HCT116 (cell line): ENCODE measurements at regions not wholly inside any gene's neighbourhood (a gene's known extent, or its start where the extent isn't known, plus 50 kb on each side); places are given as distances from the start of the nearest gene placed in this dataset.

Experiments used
- ATAC-seq: fragments of 200-7000 bp; cut with Tn5 transposase; 2 replicates; pipeline ENCODE4 v1.9.1; 2020; ENCODE audit warnings: mild to moderate bottlenecking, moderate library complexity
- BruUV-seq: library from RNA; stranded (reverse); fragments of 400-500 nt; replicated peaks from 2 replicates; lab custom pipeline; 2021; lab: Mats Ljungman, UMichigan
- CTCF ChIA-PET: fragments of 300-600 bp; sonication (Branson Sonifier 250); formaldehyde crosslinking; loops from one replicate; lab custom pipeline; 2021; ENCODE audit warnings: antibody characterized with exemption; lab: Charles Lee
- POLR2A ChIA-PET: fragments of 300-600, 350-600 bp; sonication (Branson Sonifier 250); formaldehyde crosslinking; loops from one replicate; lab custom pipeline; 2021; ENCODE audit warnings: antibody characterized with exemption; lab: Charles Lee
- RAD21 ChIA-PET, 2 experiments: fragments of 300-600 bp; sonication (Branson Sonifier 250); formaldehyde crosslinking; loops; one replicate each; lab custom pipeline; 2023; ENCODE audit warnings: low total read pairs in 2 of 2; ENCODE audit not compliant: uncharacterized antibody in 2 of 2, unreplicated experiment in 2 of 2, low non-redundant PET in 1 of 2; lab: Charles Lee
- DNase-seq: peaks from one replicate; pipeline ENCODE4 v3.0.0-alpha.2; 2010; ENCODE audit warnings: low read depth, low spot score
- H2AFZ ChIP-seq: fragments of 200-600 bp; shearing (Covaris generic), sonication (generic); 2 replicates; pipeline ENCODE4 v1.6.1; 2017; ENCODE audit warnings: low read depth, mixed run types, mixed read lengths, antibody characterized with exemption, low read length; ENCODE audit not compliant: poor library complexity, severe bottlenecking
- H3K27ac ChIP-seq: 2 replicates; pipeline ENCODE4 v1.5.1; 2012; ENCODE audit warnings: low read depth, low read length
- H3K27me3 ChIP-seq: fragments of 200-600 bp; sonication (generic); 2 replicates; pipeline ENCODE4 v1.6.1; 2016; ENCODE audit warnings: mixed run types, low read length, mixed read lengths; ENCODE audit not compliant: insufficient read depth
- H3K36me3 ChIP-seq, 2 experiments: fragments of 200-500 bp in 1 of 2; fragments of 200-600 bp in 1 of 2; sonication (Bioruptor generic) in 1 of 2; sonication (generic) in 1 of 2; 2 replicates each; pipeline versions ENCODE4 v1.5.1 to v1.6.1; 2014 to 2016; ENCODE audit warnings: low read length in 2 of 2, inconsistent platforms in 1 of 2, mixed read lengths in 1 of 2, mixed run types in 1 of 2; ENCODE audit not compliant: insufficient read depth in 2 of 2, control insufficient read depth in 1 of 2
- H3K4me1 ChIP-seq, 2 experiments: fragments of 200-600 bp in 1 of 2; sonication (generic) in 1 of 2; 2 replicates each; pipeline versions ENCODE4 v1.5.1 to v1.6.1; 2012 to 2017; ENCODE audit warnings: low read length in 2 of 2, inconsistent platforms in 1 of 2, mild to moderate bottlenecking in 1 of 2, mixed read lengths in 1 of 2, mixed run types in 1 of 2, moderate library complexity in 1 of 2; ENCODE audit not compliant: insufficient read depth in 2 of 2, control insufficient read depth in 1 of 2
- H3K4me2 ChIP-seq: fragments of 200-600 bp; sonication (generic); 2 replicates; pipeline ENCODE4 v1.6.1; 2017; ENCODE audit warnings: mixed run types, low read length, mixed read lengths
- H3K4me3 ChIP-seq, 2 experiments: fragments of 200-600 bp in 1 of 2; sonication (generic) in 1 of 2; replicated peaks in 1 of 2; 2 replicates each; pipeline ENCODE4 v1.5.1; 2011 to 2016; ENCODE audit warnings: low read length in 2 of 2, control low read depth in 1 of 2, low read depth in 1 of 2, mild to moderate bottlenecking in 1 of 2, mixed read lengths in 1 of 2, mixed run types in 1 of 2
- H3K79me2 ChIP-seq: fragments of 200-600 bp; sonication (generic); 2 replicates; pipeline ENCODE4 v1.6.1; 2017; ENCODE audit warnings: mild to moderate bottlenecking, mixed run types, low read length, moderate library complexity, mixed read lengths; ENCODE audit not compliant: insufficient read depth
- H3K9ac ChIP-seq: fragments of 200-600 bp; sonication (generic); 2 replicates; pipeline ENCODE4 v1.6.1; 2016; ENCODE audit warnings: low read length, mixed read lengths
- H3K9me2 ChIP-seq: fragments of 200-600 bp; sonication (generic), shearing (Covaris generic); 2 replicates; pipeline ENCODE4 v1.6.1; 2017; ENCODE audit warnings: mixed run types, mild to moderate bottlenecking, moderate library complexity; ENCODE audit not compliant: insufficient read depth
- H3K9me3 ChIP-seq, 2 experiments: fragments of 200-500 bp in 1 of 2; fragments of 200-600 bp in 1 of 2; sonication (Bioruptor generic) in 1 of 2; sonication (generic) in 1 of 2; 2 replicates each; pipeline ENCODE4 v1.6.1; 2014 to 2017; ENCODE audit warnings: low read length in 2 of 2, mixed read lengths in 2 of 2, inconsistent platforms in 1 of 2, low read depth in 1 of 2, mild to moderate bottlenecking in 1 of 2, mixed run types in 1 of 2, moderate library complexity in 1 of 2; ENCODE audit not compliant: control insufficient read depth in 1 of 2, insufficient read depth in 1 of 2
- H4K20me1 ChIP-seq: fragments of 200-600 bp; sonication (generic), shearing (Covaris generic); 2 replicates; pipeline ENCODE4 v1.6.1; 2017; ENCODE audit warnings: mixed run types, mild to moderate bottlenecking, moderate library complexity; ENCODE audit not compliant: insufficient read depth
- ELF1 ChIP-seq: IDR thresholded peaks from 2 replicates; pipeline ENCODE4 v1.6.1; 2012; ENCODE audit warnings: low read depth, borderline replicate concordance
- POLR2A ChIP-seq: IDR thresholded peaks from 2 replicates; pipeline ENCODE4 v1.7.0; 2011; ENCODE audit warnings: borderline replicate concordance; ENCODE audit not compliant: insufficient read depth, insufficient read length; ENCODE audit errors: extremely low read depth
- POLR2AphosphoS5 ChIP-seq: IDR thresholded peaks from 2 replicates; pipeline ENCODE4 v1.6.1; 2011; ENCODE audit warnings: mild to moderate bottlenecking, low read depth, low read length, moderate library complexity
- SIN3A ChIP-seq: IDR thresholded peaks from 2 replicates; pipeline ENCODE4 v1.6.1; 2012; ENCODE audit warnings: low read depth
- intact Hi-C: fragments of 100-400 bp; cut with micrococcal nuclease; formaldehyde crosslinking; loops from 2 replicates; pipeline ENCODE4 v1.10.0; 2022
- TF ChIP-seq, protein P1 (sequence below): IDR thresholded peaks from 2 replicates; pipeline ENCODE4 v1.6.1; 2012; ENCODE audit warnings: low read depth
- TF ChIP-seq, protein P2 (sequence below): IDR thresholded peaks from 2 replicates; pipeline ENCODE4 v1.6.1; 2012

DNA sequence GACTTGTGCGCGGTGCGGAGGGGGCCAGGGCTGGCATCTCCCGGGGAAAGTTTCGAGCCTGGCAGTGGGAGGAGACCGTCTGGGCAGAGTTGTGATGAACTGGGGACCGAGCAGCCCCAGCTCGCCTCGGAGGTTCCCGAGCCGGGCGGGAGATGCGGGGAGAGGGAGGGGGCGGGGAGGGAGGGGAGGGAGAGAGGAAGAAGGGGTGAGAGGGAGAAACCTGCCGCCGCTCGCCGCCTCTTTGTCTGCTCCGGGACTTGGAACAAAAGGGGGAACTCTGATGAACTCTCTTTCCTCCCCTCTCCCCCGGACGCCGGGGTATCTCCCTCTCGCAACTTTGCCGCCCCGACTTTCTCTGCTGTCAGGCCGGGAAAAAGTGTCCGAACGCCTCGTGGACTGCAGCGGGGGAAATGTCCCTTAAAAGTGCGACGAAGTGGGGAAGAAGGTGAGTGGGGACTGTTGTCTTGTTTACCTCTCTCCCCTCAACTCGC lies 72.7 kb downstream of the SOX4 start:
- no peak for ATAC-seq
- H3K9me2 ChIP-seq: no peaks in the 10 kb centered on the region
- TF ChIP-seq POLR2AphosphoS5: no peak
- TF ChIP-seq SIN3A: no peak
- TF ChIP-seq, protein P1, sequence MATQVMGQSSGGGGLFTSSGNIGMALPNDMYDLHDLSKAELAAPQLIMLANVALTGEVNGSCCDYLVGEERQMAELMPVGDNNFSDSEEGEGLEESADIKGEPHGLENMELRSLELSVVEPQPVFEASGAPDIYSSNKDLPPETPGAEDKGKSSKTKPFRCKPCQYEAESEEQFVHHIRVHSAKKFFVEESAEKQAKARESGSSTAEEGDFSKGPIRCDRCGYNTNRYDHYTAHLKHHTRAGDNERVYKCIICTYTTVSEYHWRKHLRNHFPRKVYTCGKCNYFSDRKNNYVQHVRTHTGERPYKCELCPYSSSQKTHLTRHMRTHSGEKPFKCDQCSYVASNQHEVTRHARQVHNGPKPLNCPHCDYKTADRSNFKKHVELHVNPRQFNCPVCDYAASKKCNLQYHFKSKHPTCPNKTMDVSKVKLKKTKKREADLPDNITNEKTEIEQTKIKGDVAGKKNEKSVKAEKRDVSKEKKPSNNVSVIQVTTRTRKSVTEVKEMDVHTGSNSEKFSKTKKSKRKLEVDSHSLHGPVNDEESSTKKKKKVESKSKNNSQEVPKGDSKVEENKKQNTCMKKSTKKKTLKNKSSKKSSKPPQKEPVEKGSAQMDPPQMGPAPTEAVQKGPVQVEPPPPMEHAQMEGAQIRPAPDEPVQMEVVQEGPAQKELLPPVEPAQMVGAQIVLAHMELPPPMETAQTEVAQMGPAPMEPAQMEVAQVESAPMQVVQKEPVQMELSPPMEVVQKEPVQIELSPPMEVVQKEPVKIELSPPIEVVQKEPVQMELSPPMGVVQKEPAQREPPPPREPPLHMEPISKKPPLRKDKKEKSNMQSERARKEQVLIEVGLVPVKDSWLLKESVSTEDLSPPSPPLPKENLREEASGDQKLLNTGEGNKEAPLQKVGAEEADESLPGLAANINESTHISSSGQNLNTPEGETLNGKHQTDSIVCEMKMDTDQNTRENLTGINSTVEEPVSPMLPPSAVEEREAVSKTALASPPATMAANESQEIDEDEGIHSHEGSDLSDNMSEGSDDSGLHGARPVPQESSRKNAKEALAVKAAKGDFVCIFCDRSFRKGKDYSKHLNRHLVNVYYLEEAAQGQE: no peak
- TF ChIP-seq POLR2A: no peak
- no peak for TF ChIP-seq ELF1
- TF ChIP-seq, protein P2, sequence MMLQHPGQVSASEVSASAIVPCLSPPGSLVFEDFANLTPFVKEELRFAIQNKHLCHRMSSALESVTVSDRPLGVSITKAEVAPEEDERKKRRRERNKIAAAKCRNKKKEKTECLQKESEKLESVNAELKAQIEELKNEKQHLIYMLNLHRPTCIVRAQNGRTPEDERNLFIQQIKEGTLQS: no peak
- TF ChIP-seq, all 23 proteins: peak for 0
- no peak overlapping the region for H3K4me3 ChIP-seq
- no peak overlapping the region for H3K9ac ChIP-seq
- no peak for DNase-seq
- H3K27me3 ChIP-seq: no peaks in the 10 kb centered on the region
- H3K4me1 ChIP-seq: peaks cover 0 to 9% of the 10 kb centered on the region in 2 experiments; a peak in 1 of 4 replicates
- POLR2A ChIA-PET: no interaction called here
- BruUV-seq: no TSS peak
- H4K20me1 ChIP-seq: no peaks in the 10 kb centered on the region
- CTCF ChIA-PET: no interaction called here
- no peaks in the 10 kb centered on the region for H3K9me3 ChIP-seq
- no peaks in the 10 kb centered on the region for H3K36me3 ChIP-seq
- H3K79me2 ChIP-seq: no peaks in the 10 kb centered on the region
- no peak overlapping the region for H2AFZ ChIP-seq
- intact Hi-C loops: no loop called here
- RAD21 ChIA-PET: no interaction called here
- H3K27ac ChIP-seq: no peak overlapping the region
- no peak overlapping the region for H3K4me2 ChIP-seq
